HG03175 (cell line): ENCODE measurements at regions not wholly inside any gene's neighbourhood (a gene's known extent, or its start where the extent isn't known, plus 50 kb on each side); places are given as distances from the start of the nearest gene placed in this dataset.

Experiments
- ATAC-seq: cut with Tn5 transposase; IDR thresholded peaks from one replicate; pipeline ENCODE4 v1.9.1; 2021; ENCODE audit warnings: mild to moderate bottlenecking, moderate library complexity; ENCODE audit not compliant: unreplicated experiment

- no peak for ATAC-seq
These were observed 703.8 kb downstream of the CDH8 start for GRCh38 chr16:61332461-61332860.

- ATAC-seq = no peak
These were observed 712.2 kb downstream of the CDH8 start for GRCh38 chr16:61324044-61324443.

- ATAC-seq = no peak
These were observed 712.8 kb downstream of the CDH8 start for GRCh38 chr16:61323456-61323855.

- ATAC-seq = no peak
These were observed 715.4 kb downstream of the CDH8 start for GRCh38 chr16:61320791-61321190.

- no peak for ATAC-seq
These were observed 722.3 kb downstream of the CDH8 start for GRCh38 chr16:61313931-61314330.

GRCh38 chr16:61309386-61309785 is 726.9 kb downstream of the CDH8 start:
- ATAC-seq = no peak

- no peak for ATAC-seq
These were observed 730.0 kb downstream of the CDH8 start for GRCh38 chr16:61306204-61306603.

- ATAC-seq = no peak
These were observed 739.4 kb downstream of the CDH8 start for GRCh38 chr16:61296814-61297213.

- ATAC-seq = no peak
These were observed 739.9 kb downstream of the CDH8 start for GRCh38 chr16:61296305-61296704.

GRCh38 chr16:61295311-61295710 is 740.9 kb downstream of the CDH8 start:
- no peak for ATAC-seq

GRCh38 chr16:61289141-61289540 is 747.1 kb downstream of the CDH8 start:
- no peak for ATAC-seq

GRCh38 chr16:61277849-61278248 is 758.4 kb downstream of the CDH8 start:
- ATAC-seq = no peak

- ATAC-seq = no peak
These were observed 762.0 kb downstream of the CDH8 start for GRCh38 chr16:61274211-61274610.

- ATAC-seq = no peak
These were observed 765.5 kb downstream of the CDH8 start for GRCh38 chr16:61270726-61271125.

GRCh38 chr16:61263400-61263799 is 772.8 kb downstream of the CDH8 start:
- no peak for ATAC-seq

- no peak for ATAC-seq
These were observed 774.9 kb downstream of the CDH8 start for GRCh38 chr16:61261315-61261714.

GRCh38 chr16:61246592-61246991 is 789.6 kb downstream of the CDH8 start:
- no peak for ATAC-seq

- no peak for ATAC-seq
These were observed 792.3 kb downstream of the CDH8 start for GRCh38 chr16:61243954-61244353.

GRCh38 chr16:61237884-61238485 is 798.3 kb downstream of the CDH8 start:
- no peak for ATAC-seq

GRCh38 chr16:61233713-61234112 is 802.5 kb downstream of the CDH8 start:
- ATAC-seq = no peak

- no peak for ATAC-seq
These were observed 807.9 kb downstream of the CDH8 start for GRCh38 chr16:61228371-61228770.

GRCh38 chr16:61215605-61216004 is 820.6 kb downstream of the CDH8 start:
- ATAC-seq = no peak

GRCh38 chr16:61214780-61215179 is 821.5 kb downstream of the CDH8 start:
- no peak for ATAC-seq
